Activated CD8-positive, alpha-beta T cell treated with anti-CD3 and anti-CD28 coated beads for 36 hours (primary cell): ENCODE measurements at regions not wholly inside any gene's neighbourhood (a gene's known extent, or its start where the extent isn't known, plus 50 kb on each side); places are given as distances from the start of the nearest gene placed in this dataset.

ENCODE experiments used
- ATAC-seq: fragments of 200-7000 bp; cut with Tn5 transposase; one replicate; pipeline ENCODE4 v1.10.0; 2021; ENCODE audit warnings: mild to moderate bottlenecking, moderate library complexity
- CTCF ChIA-PET: fragments of 350-600 bp; sonication (Branson Sonifier 250); formaldehyde crosslinking; loops from one replicate; lab custom pipeline; 2021; ENCODE audit warnings: antibody characterized with exemption; lab: Charles Lee
- POLR2A ChIA-PET: fragments of 350-600 bp; sonication (Branson Sonifier 250); formaldehyde crosslinking; loops from one replicate; lab custom pipeline; 2021; ENCODE audit warnings: antibody characterized with exemption; lab: Charles Lee
- DNase-seq: peaks from one replicate; pipeline ENCODE4 v3.0.0-alpha.2; 2020
- H3K27ac Mint-ChIP-seq: one replicate; pipeline ENCODE4 v1.8.0; 2021; ENCODE audit warnings: mild to moderate bottlenecking, mixed read lengths
- H3K27me3 Mint-ChIP-seq: one replicate; pipeline ENCODE4 v1.8.0; 2021; ENCODE audit warnings: mixed read lengths
- H3K36me3 Mint-ChIP-seq: one replicate; pipeline ENCODE4 v1.8.0; 2021; ENCODE audit warnings: low read depth, mixed read lengths
- H3K4me1 Mint-ChIP-seq: one replicate; pipeline ENCODE4 v1.8.0; 2021; ENCODE audit warnings: low read depth, mixed read lengths
- H3K4me3 Mint-ChIP-seq: one replicate; pipeline ENCODE4 v1.8.0; 2021; ENCODE audit warnings: mild to moderate bottlenecking, moderate library complexity, mixed read lengths
- H3K9me3 Mint-ChIP-seq: one replicate; pipeline ENCODE4 v1.8.0; 2021; ENCODE audit warnings: mixed read lengths
- intact Hi-C: fragments of 100-400 bp; cut with micrococcal nuclease; formaldehyde crosslinking; loops from one replicate; pipeline ENCODE4 v1.10.0; 2022
- TF ChIP-seq, protein P1 (sequence below): fragments of 200-600 bp; IDR thresholded peaks from one replicate; pipeline ENCODE4 v1.8.0; 2022; ENCODE audit warnings: antibody characterized with exemption, mild to moderate bottlenecking

DNA sequence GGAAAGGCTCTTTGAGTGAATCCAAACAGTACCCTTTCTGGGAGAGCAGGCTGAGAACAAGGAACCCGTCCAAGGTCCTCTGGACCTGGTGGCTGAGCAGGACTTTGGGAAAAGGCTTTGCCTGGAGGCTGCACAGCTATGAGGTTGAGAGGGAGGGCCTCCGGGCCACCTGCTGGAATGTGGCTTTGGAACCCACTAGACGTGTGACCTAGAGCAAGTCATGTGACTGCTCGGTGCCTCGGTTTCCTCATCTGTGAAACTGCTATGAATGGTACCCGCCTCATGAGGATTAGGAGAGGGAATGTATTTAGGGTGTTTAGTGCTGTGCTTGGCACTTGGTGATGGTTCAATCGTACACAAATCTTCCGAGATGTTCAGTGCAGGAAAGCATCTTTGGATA is 50.4 kb downstream of the HAPSTR1 start:
- H3K4me1 Mint-ChIP-seq = peaks cover 5% of the 10 kb centered on the region
- CTCF ChIA-PET = no interaction called here
- no peak overlapping the region for H3K27ac Mint-ChIP-seq
- TF ChIP-seq, protein P1, sequence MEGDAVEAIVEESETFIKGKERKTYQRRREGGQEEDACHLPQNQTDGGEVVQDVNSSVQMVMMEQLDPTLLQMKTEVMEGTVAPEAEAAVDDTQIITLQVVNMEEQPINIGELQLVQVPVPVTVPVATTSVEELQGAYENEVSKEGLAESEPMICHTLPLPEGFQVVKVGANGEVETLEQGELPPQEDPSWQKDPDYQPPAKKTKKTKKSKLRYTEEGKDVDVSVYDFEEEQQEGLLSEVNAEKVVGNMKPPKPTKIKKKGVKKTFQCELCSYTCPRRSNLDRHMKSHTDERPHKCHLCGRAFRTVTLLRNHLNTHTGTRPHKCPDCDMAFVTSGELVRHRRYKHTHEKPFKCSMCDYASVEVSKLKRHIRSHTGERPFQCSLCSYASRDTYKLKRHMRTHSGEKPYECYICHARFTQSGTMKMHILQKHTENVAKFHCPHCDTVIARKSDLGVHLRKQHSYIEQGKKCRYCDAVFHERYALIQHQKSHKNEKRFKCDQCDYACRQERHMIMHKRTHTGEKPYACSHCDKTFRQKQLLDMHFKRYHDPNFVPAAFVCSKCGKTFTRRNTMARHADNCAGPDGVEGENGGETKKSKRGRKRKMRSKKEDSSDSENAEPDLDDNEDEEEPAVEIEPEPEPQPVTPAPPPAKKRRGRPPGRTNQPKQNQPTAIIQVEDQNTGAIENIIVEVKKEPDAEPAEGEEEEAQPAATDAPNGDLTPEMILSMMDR = no peak
- no peaks in the 10 kb centered on the region for H3K9me3 Mint-ChIP-seq
- DNase-seq = no peak
- intact Hi-C loops = no loop called here
- H3K27me3 Mint-ChIP-seq = peaks cover 2% of the 10 kb centered on the region
- peaks cover 2% of the 10 kb centered on the region for H3K36me3 Mint-ChIP-seq
- H3K4me3 Mint-ChIP-seq = no peak overlapping the region
- no peak for ATAC-seq
- POLR2A ChIA-PET = interaction anchor here (0.6 kb wide), 1 partner anchor 390 kb away, joined by 3 read pairs; no protein-coding TSS in a partner anchor

DNA sequence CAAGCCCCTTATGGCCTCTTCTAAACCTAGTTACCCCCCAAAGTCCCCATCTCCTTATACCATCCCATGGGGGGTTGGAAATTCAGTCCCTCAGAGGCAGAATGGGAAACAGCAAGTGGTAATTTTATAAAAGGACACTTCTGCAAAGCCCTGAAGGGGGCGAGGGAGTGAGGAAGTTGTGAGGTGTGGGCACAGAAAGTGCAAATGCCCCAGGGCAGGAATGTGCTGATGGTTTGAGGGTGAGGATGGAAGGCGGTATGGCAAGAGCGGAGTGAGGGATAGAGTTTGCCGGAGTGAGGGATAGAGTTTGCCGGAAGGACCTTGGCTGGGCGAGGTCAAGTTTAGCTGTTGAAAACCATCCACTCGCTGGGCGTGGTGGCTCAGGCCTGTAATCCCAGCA is 52.7 kb downstream of the HAPSTR1 start:
- ATAC-seq (no peak), DNase-seq (no peak)
- H3K36me3 Mint-ChIP-seq = peaks cover 2% of the 10 kb centered on the region
- peaks cover 2% of the 10 kb centered on the region for H3K4me1 Mint-ChIP-seq
- TF ChIP-seq, protein P1 = no peak
- H3K9me3 Mint-ChIP-seq = no peaks in the 10 kb centered on the region
- H3K4me3 Mint-ChIP-seq = no peak overlapping the region
- CTCF ChIA-PET = no interaction called here
- peaks cover 2% of the 10 kb centered on the region for H3K27me3 Mint-ChIP-seq
- no peak overlapping the region for H3K27ac Mint-ChIP-seq
- POLR2A ChIA-PET = no interaction called here
- intact Hi-C loops = no loop called here

DNA sequence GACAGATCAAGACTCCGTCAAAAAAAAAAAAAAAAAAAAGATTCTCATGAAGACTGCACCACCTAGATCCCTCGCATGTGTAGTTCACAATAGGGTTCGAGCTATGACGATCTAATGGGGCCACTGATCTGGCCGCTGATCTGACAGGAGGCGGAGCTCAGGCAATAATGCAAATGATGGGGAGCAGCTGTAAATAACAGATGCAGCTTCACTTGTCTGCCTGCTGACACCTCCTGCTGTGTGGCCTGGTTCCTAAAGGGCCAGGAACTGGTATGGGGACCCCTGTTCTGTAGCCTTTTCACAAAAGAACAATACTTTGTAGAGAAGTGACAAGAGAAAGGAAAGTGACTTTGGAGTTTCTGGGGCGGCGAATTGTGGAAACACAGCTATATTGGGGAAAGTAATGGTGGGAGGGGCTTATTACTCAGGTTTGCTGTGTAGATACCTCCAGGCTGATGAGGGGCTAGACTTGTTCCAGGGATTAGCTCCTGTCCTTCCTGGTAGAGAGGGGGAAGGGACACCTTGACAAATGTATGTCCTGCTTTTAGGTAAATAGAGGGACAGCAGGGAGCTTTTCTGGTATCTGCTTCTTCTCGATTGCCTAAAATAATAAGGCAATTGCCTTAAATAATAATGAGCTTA is 57.1 kb downstream of the HAPSTR1 start:
- CTCF ChIA-PET = interaction anchor here (0.7 to 2.9 kb wide), 3 partner anchors 9 to 269 kb away, joined by 3 to 12 read pairs (median 3); no protein-coding TSS in a partner anchor

DNA sequence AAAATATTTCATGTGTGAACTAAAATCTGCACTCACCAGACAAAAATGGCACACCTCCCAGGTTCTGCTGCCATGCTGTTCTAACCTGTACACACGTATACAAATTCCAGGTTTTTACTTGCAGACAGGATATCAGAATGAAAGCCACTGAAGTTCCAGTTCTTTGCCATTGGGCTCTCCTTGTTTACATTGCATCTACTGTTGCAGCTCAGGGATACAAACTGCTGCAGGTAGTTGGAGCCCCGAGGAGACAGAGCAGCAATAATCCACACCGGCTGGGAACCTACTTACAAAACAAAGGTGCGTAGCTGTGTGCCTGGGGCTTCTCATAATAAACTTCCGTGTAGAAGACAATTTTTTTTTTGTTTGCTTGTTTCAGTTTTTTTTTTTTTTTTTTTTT is 59.6 kb downstream of the HAPSTR1 start:
- ChIA-PET CTCF (interaction anchor here (0.7 to 2.9 kb wide), 2 partner anchors 9 to 12 kb away, joined by 3 to 12 read pairs; no protein-coding TSS in a partner anchor), POLR2A (no interaction called here)
- intact Hi-C loops = no loop called here
- H3K27me3 Mint-ChIP-seq = peaks cover 14% of the 10 kb centered on the region
- no peak for DNase-seq
- H3K4me3 Mint-ChIP-seq = no peak overlapping the region
- H3K27ac Mint-ChIP-seq = no peak overlapping the region
- no peaks in the 10 kb centered on the region for H3K9me3 Mint-ChIP-seq
- no peaks in the 10 kb centered on the region for H3K4me1 Mint-ChIP-seq
- H3K36me3 Mint-ChIP-seq = no peaks in the 10 kb centered on the region
- ATAC-seq = no peak
- TF ChIP-seq, protein P1 = no peak

More for the DNA sequence above, 57.1 kb downstream of the HAPSTR1 start:
- POLR2A ChIA-PET = interaction anchor here (0.6 kb wide), 1 partner anchor 567 kb away, joined by 3 read pairs; no protein-coding TSS in a partner anchor
- Mint-ChIP-seq H3K4me1 (peaks cover 2% of the 10 kb centered on the region), H3K27ac (no peak overlapping the region), H3K27me3 (no peaks in the 10 kb centered on the region), H3K9me3 (no peaks in the 10 kb centered on the region), H3K36me3 (no peaks in the 10 kb centered on the region), H3K4me3 (no peak overlapping the region)
- intact Hi-C loops = no loop called here
- TF ChIP-seq, protein P1 = no peak
- DNase-seq = no peak
- ATAC-seq = no peak

DNA sequence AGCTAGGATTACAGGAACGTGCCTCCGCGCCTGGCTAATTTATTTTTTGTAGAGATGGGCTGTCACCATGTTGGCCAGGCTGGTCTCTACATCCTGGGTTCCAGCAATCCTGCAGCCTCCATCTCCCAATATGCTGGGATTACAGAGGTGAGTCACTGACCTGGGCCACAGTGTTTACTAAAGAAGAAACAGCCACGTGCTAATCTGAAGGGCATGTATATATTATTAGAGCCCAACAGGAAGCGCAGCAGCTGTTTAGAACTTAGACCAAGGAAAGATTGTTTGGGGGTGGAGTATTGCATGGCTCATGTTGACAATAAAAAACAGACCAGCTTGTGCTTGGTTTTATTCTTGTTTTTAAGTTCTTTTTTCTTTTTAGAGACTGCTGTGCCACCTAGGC is 60.2 kb downstream of the HAPSTR1 start:
- no peak overlapping the region for H3K27ac Mint-ChIP-seq
- intact Hi-C loops = no loop called here
- no peaks in the 10 kb centered on the region for H3K9me3 Mint-ChIP-seq
- no peak for ATAC-seq
- no peak overlapping the region for H3K4me3 Mint-ChIP-seq
- DNase-seq = no peak
- peaks cover 14% of the 10 kb centered on the region for H3K27me3 Mint-ChIP-seq
- H3K4me1 Mint-ChIP-seq = no peaks in the 10 kb centered on the region
- TF ChIP-seq, protein P1 = no peak
- H3K36me3 Mint-ChIP-seq = no peaks in the 10 kb centered on the region
- ChIA-PET POLR2A (no interaction called here), CTCF (interaction anchor here (0.7 to 1.1 kb wide), 2 partner anchors 9 to 215 kb away, joined by 3 to 4 read pairs; no protein-coding TSS in a partner anchor)
